Endothelial cell of umbilical vein (primary cell): ENCODE measurements at regions not wholly inside any gene's neighbourhood (a gene's known extent, or its start where the extent isn't known, plus 50 kb on each side); places are given as distances from the start of the nearest gene placed in this dataset.
"Not testable (repeated sequence)": the region's sequence is repeated elsewhere in the genome, so short reads cannot be mapped to it uniquely, and the experiment has no call there.

Source experiments
- BruUV-seq: library from RNA; stranded (reverse); fragments of 400-500 nt; replicated peaks from 2 replicates; lab custom pipeline; 2021; lab: Mats Ljungman, UMichigan
- CTCF ChIA-PET: fragments of 300-600, 350-600 bp; sonication (Branson Sonifier 250); formaldehyde crosslinking; loops from one replicate; lab custom pipeline; 2021; ENCODE audit warnings: antibody characterized with exemption, inconsistent platforms; lab: Charles Lee
- POLR2A ChIA-PET: fragments of 300-600, 350-600 bp; sonication (Branson Sonifier 250); formaldehyde crosslinking; loops from one replicate; lab custom pipeline; 2021; ENCODE audit warnings: antibody characterized with exemption, inconsistent platforms; lab: Charles Lee
- DNase-seq: peaks from one replicate; pipeline ENCODE4 v3.0.0-alpha.2; 2011; ENCODE audit warnings: low read depth, low spot score
- FAIRE-seq: peaks from 2 replicates; lab custom pipeline; 2011; peaks lifted over from hg19 to GRCh38; lab: Jason Lieb, UNC
- H2AFZ ChIP-seq: 2 replicates; pipeline ENCODE4 v1.6.0; 2012; ENCODE audit warnings: low read depth, low read length, control low read depth, inconsistent platforms
- H3K27ac ChIP-seq: 2 replicates; pipeline ENCODE4 v1.5.1; 2011; ENCODE audit warnings: low read depth, mild to moderate bottlenecking, control low read depth, low read length, moderate library complexity; ENCODE audit not compliant: insufficient read depth
- H3K27me3 ChIP-seq, 2 experiments: 2 replicates each; pipeline versions ENCODE4 v1.6.0 to v1.6.1; 2011; ENCODE audit warnings: low read length in 2 of 2, mixed read lengths in 1 of 2; ENCODE audit not compliant: control insufficient read depth in 2 of 2, insufficient read depth in 2 of 2
- H3K36me3 ChIP-seq, 2 experiments: 2 replicates in 1 of 2; 3 replicates in 1 of 2; pipeline ENCODE4 v1.5.1; 2011; ENCODE audit warnings: low read length in 2 of 2, mild to moderate bottlenecking in 1 of 2, moderate library complexity in 1 of 2; ENCODE audit not compliant: control insufficient read depth in 2 of 2, insufficient read depth in 2 of 2; ENCODE audit errors: extremely low read depth in 1 of 2
- H3K4me1 ChIP-seq: 3 replicates; pipeline ENCODE4 v1.5.1; 2011; ENCODE audit warnings: mild to moderate bottlenecking, low read length; ENCODE audit not compliant: control insufficient read depth, insufficient read depth; ENCODE audit errors: extremely low read depth
- H3K4me2 ChIP-seq: 2 replicates; pipeline ENCODE4 v1.6.1; 2011; ENCODE audit warnings: low read length, control low read depth, mixed read lengths; ENCODE audit not compliant: insufficient read depth
- H3K4me3 ChIP-seq, 3 experiments: fragments of 200-600 bp in 1 of 3; sonication (generic), shearing (Covaris generic) in 1 of 3; replicated peaks in 1 of 3; 2 replicates each; pipeline ENCODE4 v1.5.1; 2011 to 2016; ENCODE audit warnings: control low read depth in 3 of 3, low read length in 3 of 3, mild to moderate bottlenecking in 2 of 3, inconsistent platforms in 1 of 3, low read depth in 1 of 3, moderate library complexity in 1 of 3; ENCODE audit not compliant: insufficient read depth in 1 of 3
- H3K79me2 ChIP-seq: 2 replicates; pipeline ENCODE4 v1.6.0; 2012; ENCODE audit warnings: low read length, inconsistent platforms; ENCODE audit not compliant: control insufficient read depth, insufficient read depth
- H3K9ac ChIP-seq: replicated peaks from 2 replicates; pipeline ENCODE3; 2011; ENCODE audit warnings: low read length, control low read depth; ENCODE audit not compliant: insufficient read depth; ENCODE audit errors: extremely low read depth
- H3K9me1 ChIP-seq: replicated peaks from 3 replicates; pipeline ENCODE4 v1.6.0; 2011; ENCODE audit warnings: mild to moderate bottlenecking, low read length; ENCODE audit not compliant: control insufficient read depth, insufficient read depth; ENCODE audit errors: extremely low read depth
- H3K9me3 ChIP-seq: replicated peaks from 2 replicates; pipeline ENCODE4 v1.5.1; 2012; ENCODE audit warnings: low read length, inconsistent platforms; ENCODE audit not compliant: control insufficient read depth, insufficient read depth
- H4K20me1 ChIP-seq: replicated peaks from 2 replicates; pipeline ENCODE3; 2011; ENCODE audit warnings: mild to moderate bottlenecking, low read length; ENCODE audit not compliant: control insufficient read depth, insufficient read depth; ENCODE audit errors: extremely low read depth
- EZH2 ChIP-seq: IDR thresholded peaks from 2 replicates; pipeline ENCODE4 v1.6.1; 2012; ENCODE audit warnings: borderline replicate concordance, low read depth, mild to moderate bottlenecking, moderate library complexity, low read length, inconsistent platforms; ENCODE audit not compliant: severe bottlenecking
- GATA2 ChIP-seq: IDR thresholded peaks from 2 replicates; pipeline ENCODE4 v1.7.0; 2011; ENCODE audit warnings: low read depth, mild to moderate bottlenecking, moderate library complexity, mixed read lengths, low read length; ENCODE audit not compliant: insufficient read length, insufficient read depth
- JUN ChIP-seq: IDR thresholded peaks from 2 replicates; pipeline ENCODE4 v1.6.1; 2011; ENCODE audit warnings: borderline replicate concordance, low read depth; ENCODE audit not compliant: insufficient read length, insufficient read depth
- MAX ChIP-seq: IDR thresholded peaks from 2 replicates; pipeline ENCODE4 v1.6.1; 2011; ENCODE audit not compliant: insufficient read depth, insufficient read length
- MYC ChIP-seq: IDR thresholded peaks from one replicate; pipeline ENCODE4 v1.6.1; 2011; ENCODE audit warnings: mild to moderate bottlenecking, low read depth, low read length
- dilution Hi-C: fragments of 300-500 bp; cut with MboI; formaldehyde crosslinking; loops from one replicate; pipeline ENCODE4 v1.15.0; 2019; ENCODE audit warnings: low sequenced_read_pairs; ENCODE audit not compliant: extremely low pct_ligation_motif_present
- intact Hi-C: fragments of 100-400 bp; cut with micrococcal nuclease; formaldehyde crosslinking; loops from one replicate; pipeline ENCODE4 v1.10.0; 2022

DNA sequence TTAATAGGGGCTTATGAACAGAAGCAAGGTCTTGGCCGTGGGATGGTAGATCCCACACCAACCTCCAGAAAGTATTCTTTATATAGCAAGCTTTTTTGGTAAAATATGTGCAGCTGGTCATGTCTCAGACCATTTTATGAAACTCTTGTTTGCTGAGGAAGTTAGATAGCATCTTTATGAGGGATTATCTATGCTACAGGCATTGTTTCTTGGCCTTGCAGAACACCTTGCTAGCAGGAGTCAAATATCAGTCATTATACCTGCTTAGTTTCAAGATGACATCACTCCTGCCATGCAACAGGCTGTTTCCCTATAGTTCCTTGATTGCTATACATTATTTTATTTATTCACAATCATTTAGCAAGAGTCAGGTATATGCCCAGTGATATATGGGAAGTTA is 84.8 kb upstream of the LRFN5 start:
- CTCF ChIA-PET: no interaction called here

DNA sequence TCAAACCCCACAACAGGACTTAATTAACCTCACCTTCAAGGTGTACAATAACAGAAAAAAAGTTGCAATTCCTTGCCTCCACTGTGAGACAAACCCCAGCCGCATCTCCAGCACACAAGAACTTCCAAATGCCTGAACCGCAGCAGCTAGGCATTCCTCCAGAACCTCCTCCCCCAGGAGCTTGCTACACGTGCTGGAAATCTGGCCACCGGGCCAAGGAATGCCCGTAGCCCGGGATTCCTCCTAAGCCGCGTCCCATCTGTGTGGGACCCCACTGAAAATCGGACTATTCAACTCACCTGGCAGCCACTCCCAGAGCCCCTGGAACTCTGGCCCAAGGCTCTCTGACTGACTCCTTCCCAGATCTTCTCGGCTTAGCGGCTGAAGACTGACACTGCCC is 88.6 kb upstream of the LRFN5 start:
- H2AFZ ChIP-seq, BruUV-seq, FAIRE-seq: not testable (repeated sequence)

More for the DNA sequence above, 84.8 kb upstream of the LRFN5 start:
- Histone ChIP-seq H3K4me1 (no peaks in the 10 kb centered on the region), H4K20me1 (no peaks in the 10 kb centered on the region), H3K79me2 (no peaks in the 10 kb centered on the region), H3K27ac (no peak overlapping the region), H3K27me3 (no peaks in the 10 kb centered on the region), H3K36me3 (no peaks in the 10 kb centered on the region), H2AFZ (no peak overlapping the region), H3K9me1 (no peaks in the 10 kb centered on the region), H3K4me3 (no peak overlapping the region), H3K9ac (no peak overlapping the region), H3K9me3 (no peaks in the 10 kb centered on the region), H3K4me2 (no peak overlapping the region)
- no peak for TF ChIP-seq EZH2
- TF ChIP-seq MYC: no peak
- TF ChIP-seq GATA2: no peak
- no peak for TF ChIP-seq MAX
- no peak for TF ChIP-seq JUN
- intact Hi-C loops (no loop called here), dilution Hi-C loops (no loop called here)
- POLR2A ChIA-PET: no interaction called here
- no peak for DNase-seq
- no peak for FAIRE-seq
- BruUV-seq: no TSS peak

More for the DNA sequence above, 88.6 kb upstream of the LRFN5 start:
- H3K27me3 ChIP-seq, H3K9ac ChIP-seq, H4K20me1 ChIP-seq, H3K4me1 ChIP-seq, H3K4me3 ChIP-seq, H3K79me2 ChIP-seq, H3K9me1 ChIP-seq, H3K27ac ChIP-seq, CTCF ChIA-PET, H3K9me3 ChIP-seq, DNase-seq, dilution Hi-C loops, H3K36me3 ChIP-seq, POLR2A ChIA-PET, intact Hi-C loops, H3K4me2 ChIP-seq: not testable (repeated sequence)
